ENCODE measurements at regions not wholly inside any gene's neighbourhood (a gene's known extent, or its start where the extent isn't known, plus 50 kb on each side); places are given as distances from the start of the nearest gene placed in this dataset.

DNA sequence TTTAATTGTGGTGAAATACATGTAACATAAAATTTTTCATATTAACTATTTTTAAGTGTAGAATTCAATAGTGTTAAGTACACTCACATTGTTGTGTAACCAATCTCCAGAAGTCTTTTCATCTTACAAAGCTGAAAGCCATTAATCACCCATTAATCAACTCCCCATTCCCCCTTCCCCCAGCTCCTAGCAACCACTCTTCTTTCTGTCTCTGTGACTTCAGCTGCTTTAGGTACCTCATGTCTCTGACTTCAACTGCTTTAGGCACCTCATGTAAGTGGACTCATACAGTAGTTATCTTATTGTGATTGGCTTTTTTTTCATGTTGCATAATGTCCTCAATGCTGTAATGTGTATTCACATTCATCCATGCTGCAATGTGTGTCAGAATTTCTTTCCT lies 150.8 kb upstream of the NTM start:
- Histone ChIP-seq H2AFZ (ENCODE audit: insufficient read depth, low read length, poor library complexity) (no peak overlapping the region), H4K8ac (ENCODE audit: low read depth, low read length) (no peak overlapping the region), H3K14ac (ENCODE audit: low read length) (no peak overlapping the region), H3K4me3 (ENCODE audit: low read depth, low read length) (no peak overlapping the region), H2BK5ac (ENCODE audit: low read depth, low read length, poor library complexity) (no peak overlapping the region), H3K4ac (ENCODE audit: low read depth, low read length) (no peak overlapping the region), H2BK120ac (ENCODE audit: insufficient read depth, low read length, poor library complexity) (no peak overlapping the region), H3K9me3 (ENCODE audit: insufficient read depth, low read depth, low read length) (peaks cover 4% of the 10 kb centered on the region), H3K79me2 (ENCODE audit: control insufficient read depth, insufficient read depth, low read length, poor library complexity) (no peaks in the 10 kb centered on the region), H3K27me3 (ENCODE audit: insufficient read depth, low read length) (no peaks in the 10 kb centered on the region), H3K4me1 (ENCODE audit: control insufficient read depth in 1 of 2, insufficient read depth in 2 of 2, low read length in 2 of 2) (peaks cover 4 to 9% of the 10 kb centered on the region in 2 experiments), H3K18ac (ENCODE audit: low read length) (no peak overlapping the region), H3K36me3 (ENCODE audit: control insufficient read depth in 1 of 2, insufficient read depth in 2 of 2, low read length in 2 of 2) (no peaks in the 10 kb centered on the region), H3K9ac (ENCODE audit: low read length) (no peak overlapping the region), H3K27ac (ENCODE audit: low read depth, low read length) (no peak overlapping the region), H3K79me1 (ENCODE audit: low read length) (no peaks in the 10 kb centered on the region), H4K91ac (ENCODE audit: low read depth, low read length) (no peak overlapping the region), H2AK5ac (ENCODE audit: low read length) (no peak overlapping the region), H4K12ac (ENCODE audit: low read depth, low read length) (no peak overlapping the region), H3K4me2 (ENCODE audit: low read length) (no peak overlapping the region), H3K23ac (ENCODE audit: low read length) (no peak overlapping the region), H2BK12ac (ENCODE audit: low read length) (no peak overlapping the region)
- no peak for DNase-seq

- H2BK12ac ChIP-seq (ENCODE audit: low read length), result no peak overlapping the region
- H3K4ac ChIP-seq (ENCODE audit: low read depth, low read length), result no peak overlapping the region
- no peaks in the 10 kb centered on the region for H3K36me3 ChIP-seq (ENCODE audit: control insufficient read depth in 1 of 2, insufficient read depth in 2 of 2, low read length in 2 of 2)
- H3K14ac ChIP-seq (ENCODE audit: low read length), result no peak overlapping the region
- H2BK120ac ChIP-seq (ENCODE audit: insufficient read depth, low read length, poor library complexity), result no peak overlapping the region
- no peak overlapping the region for H2AFZ ChIP-seq (ENCODE audit: insufficient read depth, low read length, poor library complexity)
- no peak overlapping the region for H3K18ac ChIP-seq (ENCODE audit: low read length)
- H4K12ac ChIP-seq (ENCODE audit: low read depth, low read length), result no peak overlapping the region
- H3K4me2 ChIP-seq (ENCODE audit: low read length), result no peak overlapping the region
- H4K91ac ChIP-seq (ENCODE audit: low read depth, low read length), result no peak overlapping the region
- DNase-seq, result no peak
- H3K79me2 ChIP-seq (ENCODE audit: control insufficient read depth, insufficient read depth, low read length, poor library complexity), result no peaks in the 10 kb centered on the region
- H3K79me1 ChIP-seq (ENCODE audit: low read length), result no peaks in the 10 kb centered on the region
- H3K4me3 ChIP-seq (ENCODE audit: low read depth, low read length), result no peak overlapping the region
- H3K27me3 ChIP-seq (ENCODE audit: insufficient read depth, low read length), result no peaks in the 10 kb centered on the region
- H3K27ac ChIP-seq (ENCODE audit: low read depth, low read length), result no peak overlapping the region
- H2AK5ac ChIP-seq (ENCODE audit: low read length), result no peak overlapping the region
- H2BK5ac ChIP-seq (ENCODE audit: low read depth, low read length, poor library complexity), result no peak overlapping the region
- H3K4me1 ChIP-seq (ENCODE audit: control insufficient read depth in 1 of 2, insufficient read depth in 2 of 2, low read length in 2 of 2), result peaks cover 0 to 1% of the 10 kb centered on the region in 2 experiments
- H3K9me3 ChIP-seq (ENCODE audit: insufficient read depth, low read depth, low read length), result peaks cover 2% of the 10 kb centered on the region
- no peak overlapping the region for H4K8ac ChIP-seq (ENCODE audit: low read depth, low read length)
- H3K9ac ChIP-seq (ENCODE audit: low read length), result no peak overlapping the region
- H3K23ac ChIP-seq (ENCODE audit: low read length), result no peak overlapping the region
Measured at GRCh38 chr11:131223198-131223991, 147.0 kb upstream of the NTM start.

DNA sequence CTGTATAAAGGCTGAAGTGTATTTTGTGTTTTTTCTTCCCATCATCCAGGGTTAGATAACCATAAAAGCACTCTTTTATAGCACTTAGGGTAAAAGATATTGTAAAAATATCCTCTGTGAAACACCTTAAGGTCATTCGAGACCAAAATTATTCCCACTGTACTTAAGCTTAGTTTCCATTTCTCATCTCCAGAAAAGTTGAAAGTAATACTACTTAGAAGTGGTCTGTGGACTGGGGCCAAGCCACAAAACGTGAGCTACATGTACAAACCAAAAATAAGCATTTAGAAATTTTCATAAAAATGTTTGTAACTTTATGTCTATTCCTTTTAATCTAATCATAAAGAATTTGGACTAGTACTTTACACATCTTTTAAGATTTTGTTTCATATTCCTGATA lies 142.0 kb upstream of the NTM start:
- Histone ChIP-seq H3K4me2 (ENCODE audit: low read length) (no peak overlapping the region), H2AFZ (ENCODE audit: insufficient read depth, low read length, poor library complexity) (no peak overlapping the region), H2BK5ac (ENCODE audit: low read depth, low read length, poor library complexity) (no peak overlapping the region), H3K18ac (ENCODE audit: low read length) (no peak overlapping the region), H2BK120ac (ENCODE audit: insufficient read depth, low read length, poor library complexity) (no peak overlapping the region), H2BK12ac (ENCODE audit: low read length) (no peak overlapping the region), H3K4ac (ENCODE audit: low read depth, low read length) (no peak overlapping the region), H3K23ac (ENCODE audit: low read length) (no peak overlapping the region), H4K12ac (ENCODE audit: low read depth, low read length) (no peak overlapping the region), H3K9ac (ENCODE audit: low read length) (no peak overlapping the region), H3K9me3 (ENCODE audit: insufficient read depth, low read depth, low read length) (no peaks in the 10 kb centered on the region), H3K79me1 (ENCODE audit: low read length) (no peaks in the 10 kb centered on the region), H4K8ac (ENCODE audit: low read depth, low read length) (no peak overlapping the region), H4K91ac (ENCODE audit: low read depth, low read length) (no peak overlapping the region), H3K14ac (ENCODE audit: low read length) (no peak overlapping the region), H3K36me3 (ENCODE audit: control insufficient read depth in 1 of 2, insufficient read depth in 2 of 2, low read length in 2 of 2) (no peaks in the 10 kb centered on the region), H3K4me1 (ENCODE audit: control insufficient read depth in 1 of 2, insufficient read depth in 2 of 2, low read length in 2 of 2) (no peaks in the 10 kb centered on the region), H3K27ac (ENCODE audit: low read depth, low read length) (no peak overlapping the region), H3K4me3 (ENCODE audit: low read depth, low read length) (no peak overlapping the region), H2AK5ac (ENCODE audit: low read length) (no peak overlapping the region), H3K27me3 (ENCODE audit: insufficient read depth, low read length) (no peaks in the 10 kb centered on the region), H3K79me2 (ENCODE audit: control insufficient read depth, insufficient read depth, low read length, poor library complexity) (no peaks in the 10 kb centered on the region)
- no peak for DNase-seq
- no CpG with 5 or more reads among the region's 2 CpGs for WGBS (ENCODE audit: extremely low coverage, insufficient coverage, insufficient read length)

GRCh38 chr11:131229221-131229620 lies 141.2 kb upstream of the NTM start:
- no peak overlapping the region for H2BK5ac ChIP-seq (ENCODE audit: low read depth, low read length, poor library complexity)
- H2BK12ac ChIP-seq (ENCODE audit: low read length), result no peak overlapping the region
- H3K79me2 ChIP-seq (ENCODE audit: control insufficient read depth, insufficient read depth, low read length, poor library complexity), result no peaks in the 10 kb centered on the region
- no peak overlapping the region for H3K23ac ChIP-seq (ENCODE audit: low read length)
- H2AFZ ChIP-seq (ENCODE audit: insufficient read depth, low read length, poor library complexity), result no peak overlapping the region
- H3K18ac ChIP-seq (ENCODE audit: low read length), result no peak overlapping the region
- no peak overlapping the region for H3K27ac ChIP-seq (ENCODE audit: low read depth, low read length)
- H3K27me3 ChIP-seq (ENCODE audit: insufficient read depth, low read length), result no peaks in the 10 kb centered on the region
- no peaks in the 10 kb centered on the region for H3K36me3 ChIP-seq (ENCODE audit: control insufficient read depth in 1 of 2, insufficient read depth in 2 of 2, low read length in 2 of 2)
- H3K79me1 ChIP-seq (ENCODE audit: low read length), result no peaks in the 10 kb centered on the region
- no peak overlapping the region for H2BK120ac ChIP-seq (ENCODE audit: insufficient read depth, low read length, poor library complexity)
- no peak overlapping the region for H3K4me2 ChIP-seq (ENCODE audit: low read length)
- H4K12ac ChIP-seq (ENCODE audit: low read depth, low read length), result no peak overlapping the region
- no peak overlapping the region for H4K8ac ChIP-seq (ENCODE audit: low read depth, low read length)
- no peak for DNase-seq
- no peak overlapping the region for H3K4me3 ChIP-seq (ENCODE audit: low read depth, low read length)
- no CpG with 5 or more reads among the region's 2 CpGs for WGBS (ENCODE audit: extremely low coverage, insufficient coverage, insufficient read length)
- no peaks in the 10 kb centered on the region for H3K9me3 ChIP-seq (ENCODE audit: insufficient read depth, low read depth, low read length)
- H3K4ac ChIP-seq (ENCODE audit: low read depth, low read length), result no peak overlapping the region
- no peak overlapping the region for H4K91ac ChIP-seq (ENCODE audit: low read depth, low read length)
- no peak overlapping the region for H3K14ac ChIP-seq (ENCODE audit: low read length)
- no peak overlapping the region for H2AK5ac ChIP-seq (ENCODE audit: low read length)
- no peaks in the 10 kb centered on the region for H3K4me1 ChIP-seq (ENCODE audit: control insufficient read depth in 1 of 2, insufficient read depth in 2 of 2, low read length in 2 of 2)
- no peak overlapping the region for H3K9ac ChIP-seq (ENCODE audit: low read length)
